ENCODE measurements at regions not wholly inside any gene's neighbourhood (a gene's known extent, or its start where the extent isn't known, plus 50 kb on each side); places are given as distances from the start of the nearest gene placed in this dataset.
"Not testable (repeated sequence)": the region's sequence is repeated elsewhere in the genome, so short reads cannot be mapped to it uniquely, and the experiment has no call there.

GRCh38 chr4:8675383-8675782, 82.8 kb downstream of the CPZ start:
- H3K4me1 ChIP-seq (ENCODE audit: insufficient read depth): no peaks in the 10 kb centered on the region
- no peak overlapping the region for H3K27ac ChIP-seq
- H2AFZ ChIP-seq: no peak overlapping the region
- H3K9me2 ChIP-seq (replicated peaks; ENCODE audit: insufficient read depth): no peaks in the 10 kb centered on the region
- TF ChIP-seq EZH2phosphoT487 (IDR thresholded peaks at IDR 0.05; ENCODE audit: low read depth, severe bottlenecking, unreplicated experiment): no peak
- TF ChIP-seq EZH2 (IDR thresholded peaks at IDR 0.05; ENCODE audit: borderline replicate concordance): no peak
- TF ChIP-seq, protein P1, sequence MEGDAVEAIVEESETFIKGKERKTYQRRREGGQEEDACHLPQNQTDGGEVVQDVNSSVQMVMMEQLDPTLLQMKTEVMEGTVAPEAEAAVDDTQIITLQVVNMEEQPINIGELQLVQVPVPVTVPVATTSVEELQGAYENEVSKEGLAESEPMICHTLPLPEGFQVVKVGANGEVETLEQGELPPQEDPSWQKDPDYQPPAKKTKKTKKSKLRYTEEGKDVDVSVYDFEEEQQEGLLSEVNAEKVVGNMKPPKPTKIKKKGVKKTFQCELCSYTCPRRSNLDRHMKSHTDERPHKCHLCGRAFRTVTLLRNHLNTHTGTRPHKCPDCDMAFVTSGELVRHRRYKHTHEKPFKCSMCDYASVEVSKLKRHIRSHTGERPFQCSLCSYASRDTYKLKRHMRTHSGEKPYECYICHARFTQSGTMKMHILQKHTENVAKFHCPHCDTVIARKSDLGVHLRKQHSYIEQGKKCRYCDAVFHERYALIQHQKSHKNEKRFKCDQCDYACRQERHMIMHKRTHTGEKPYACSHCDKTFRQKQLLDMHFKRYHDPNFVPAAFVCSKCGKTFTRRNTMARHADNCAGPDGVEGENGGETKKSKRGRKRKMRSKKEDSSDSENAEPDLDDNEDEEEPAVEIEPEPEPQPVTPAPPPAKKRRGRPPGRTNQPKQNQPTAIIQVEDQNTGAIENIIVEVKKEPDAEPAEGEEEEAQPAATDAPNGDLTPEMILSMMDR (IDR thresholded peaks at IDR 0.05; ENCODE audit: poor library complexity): no peak
- no peak overlapping the region for H3K4me2 ChIP-seq
- H3K36me3 ChIP-seq (replicated peaks; ENCODE audit: insufficient read depth, low read depth): no peaks in the 10 kb centered on the region
- H3K4me3 ChIP-seq: no peak overlapping the region
- no peaks in the 10 kb centered on the region for H3K79me2 ChIP-seq
- peaks cover 4% of the 10 kb centered on the region for H3K27me3 ChIP-seq
- H3K9me3 ChIP-seq (ENCODE audit: low read depth): no peaks in the 10 kb centered on the region
- no peaks in the 10 kb centered on the region for H4K20me1 ChIP-seq (ENCODE audit: insufficient read depth, poor library complexity, severe bottlenecking)
- peak; percentile 74 for DNase-seq (ENCODE audit: low spot score)
- WGBS (ENCODE audit: low lambda C conversion rate, missing lambda C conversion rate): 19% methylated on average over 10 of the region's 10 CpGs

DNA sequence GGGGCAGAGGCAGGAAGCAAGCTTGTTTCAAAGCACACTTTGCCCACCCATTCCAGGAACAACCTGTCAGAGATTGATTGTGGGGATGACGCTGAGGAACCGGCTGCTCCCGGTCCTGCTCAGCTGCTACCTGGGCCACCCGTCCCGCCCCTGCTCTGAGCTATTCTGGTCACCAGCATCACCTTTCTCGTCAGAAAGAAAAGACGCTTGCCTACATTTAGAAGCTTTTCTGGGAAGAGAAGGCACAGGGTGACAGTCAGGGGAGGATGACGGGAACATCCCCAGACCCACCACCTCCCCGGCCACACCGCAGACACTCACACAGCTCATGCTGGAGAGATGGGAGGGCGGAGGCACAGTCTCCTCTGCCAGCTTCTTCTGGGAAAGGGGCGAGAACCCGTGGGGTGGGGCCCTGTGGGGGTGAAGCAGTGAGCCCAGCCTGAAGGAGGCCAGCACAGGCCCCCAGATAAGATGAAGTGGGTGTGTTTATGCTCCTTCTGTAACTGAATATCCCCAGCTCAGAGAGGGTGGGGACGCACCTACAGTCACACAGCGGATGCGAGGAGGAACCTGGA, 81.8 kb downstream of the CPZ start:
- no peaks in the 10 kb centered on the region for H3K9me3 ChIP-seq (ENCODE audit: low read depth)
- no peaks in the 10 kb centered on the region for H3K4me1 ChIP-seq (ENCODE audit: insufficient read depth)
- no peaks in the 10 kb centered on the region for H4K20me1 ChIP-seq (ENCODE audit: insufficient read depth, poor library complexity, severe bottlenecking)
- DNase-seq (ENCODE audit: low spot score): no peak
- no peaks in the 10 kb centered on the region for H3K9me2 ChIP-seq (replicated peaks; ENCODE audit: insufficient read depth)
- H3K36me3 ChIP-seq (replicated peaks; ENCODE audit: insufficient read depth, low read depth): no peaks in the 10 kb centered on the region
- no peak overlapping the region for H3K4me3 ChIP-seq
- no peaks in the 10 kb centered on the region for H3K27me3 ChIP-seq
- TF ChIP-seq EZH2 (IDR thresholded peaks at IDR 0.05; ENCODE audit: borderline replicate concordance): no peak
- no peaks in the 10 kb centered on the region for H3K79me2 ChIP-seq
- H2AFZ ChIP-seq: no peak overlapping the region
- no peak overlapping the region for H3K27ac ChIP-seq
- WGBS (ENCODE audit: low lambda C conversion rate, missing lambda C conversion rate): 84% methylated on average over 16 of the region's 16 CpGs
- no peak overlapping the region for H3K4me2 ChIP-seq

DNA sequence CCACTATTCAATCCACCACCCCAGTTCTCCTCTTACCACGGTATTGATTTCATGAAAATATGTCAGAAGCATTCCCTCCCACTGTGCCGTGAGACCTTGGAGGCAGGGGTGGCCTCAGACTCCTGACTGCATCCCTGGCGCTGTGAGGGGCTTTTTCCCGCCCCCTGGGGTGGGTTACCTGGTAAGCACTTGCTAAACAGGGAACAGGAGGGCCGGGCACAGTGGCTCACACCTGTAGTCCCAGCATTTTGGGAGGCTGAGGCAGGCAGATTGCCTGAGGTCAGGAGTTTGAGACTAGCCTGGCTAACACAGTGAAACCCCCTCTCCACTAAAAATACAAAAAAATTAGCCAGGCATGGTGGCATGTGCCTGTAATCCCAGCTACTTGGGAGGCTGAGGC, 80.5 kb downstream of the CPZ start:
- DNase-seq (ENCODE audit: low spot score); H4K20me1 ChIP-seq (ENCODE audit: insufficient read depth, poor library complexity, severe bottlenecking); H3K4me3 ChIP-seq; H3K27me3 ChIP-seq; H3K36me3 ChIP-seq (replicated peaks; ENCODE audit: insufficient read depth, low read depth); H3K4me1 ChIP-seq (ENCODE audit: insufficient read depth); H2AFZ ChIP-seq; H3K27ac ChIP-seq; H3K4me2 ChIP-seq; H3K9me3 ChIP-seq (ENCODE audit: low read depth); H3K79me2 ChIP-seq; H3K9me2 ChIP-seq (replicated peaks; ENCODE audit: insufficient read depth): not testable (repeated sequence)
- WGBS (ENCODE audit: low lambda C conversion rate, missing lambda C conversion rate): 78% methylated on average over 5 of the region's 5 CpGs

GRCh38 chr4:8672486-8672885, 79.9 kb downstream of the CPZ start:
- Histone ChIP-seq H3K4me3 (no peak overlapping the region), H2AFZ (no peak overlapping the region), H3K36me3 (replicated peaks; ENCODE audit: insufficient read depth, low read depth) (no peaks in the 10 kb centered on the region), H3K27me3 (peaks cover 14% of the 10 kb centered on the region), H3K9me2 (replicated peaks; ENCODE audit: insufficient read depth) (no peaks in the 10 kb centered on the region), H3K9me3 (ENCODE audit: low read depth) (no peaks in the 10 kb centered on the region), H3K4me1 (ENCODE audit: insufficient read depth) (no peaks in the 10 kb centered on the region), H3K27ac (no peak overlapping the region), H3K4me2 (no peak overlapping the region), H4K20me1 (ENCODE audit: insufficient read depth, poor library complexity, severe bottlenecking) (no peaks in the 10 kb centered on the region), H3K79me2 (no peaks in the 10 kb centered on the region)
- no peak for DNase-seq (ENCODE audit: low spot score)
- no peak for TF ChIP-seq EZH2phosphoT487 (IDR thresholded peaks at IDR 0.05; ENCODE audit: low read depth, severe bottlenecking, unreplicated experiment)
- TF ChIP-seq, protein P1 (IDR thresholded peaks at IDR 0.05; ENCODE audit: poor library complexity): no peak
- no peak for TF ChIP-seq EZH2 (IDR thresholded peaks at IDR 0.05; ENCODE audit: borderline replicate concordance)
- WGBS (ENCODE audit: low lambda C conversion rate, missing lambda C conversion rate): 79% methylated on average over 9 of the region's 9 CpGs
